ENCODE measurements at regions not wholly inside any gene's neighbourhood (a gene's known extent, or its start where the extent isn't known, plus 50 kb on each side); places are given as distances from the start of the nearest gene placed in this dataset.

- TF ChIP-seq USF1 (IDR thresholded peaks at IDR 0.05), result no peak
- TF ChIP-seq FOXM1 (IDR thresholded peaks at IDR 0.05; ENCODE audit: borderline replicate concordance, low read depth), result no peak
- TF ChIP-seq TCF12 (IDR thresholded peaks at IDR 0.05; ENCODE audit: low read depth), result no peak
- TF ChIP-seq CEBPB (IDR thresholded peaks at IDR 0.05), result no peak
- no peak for TF ChIP-seq TEAD4 (IDR thresholded peaks at IDR 0.05)
- TF ChIP-seq NFIC (IDR thresholded peaks at IDR 0.05), result no peak
- no peak for TF ChIP-seq CREB1 (IDR thresholded peaks at IDR 0.05; ENCODE audit: low read depth)
Measured at GRCh38 chr2:164224007-164224406, 397.3 kb downstream of the GRB14 start.

DNA sequence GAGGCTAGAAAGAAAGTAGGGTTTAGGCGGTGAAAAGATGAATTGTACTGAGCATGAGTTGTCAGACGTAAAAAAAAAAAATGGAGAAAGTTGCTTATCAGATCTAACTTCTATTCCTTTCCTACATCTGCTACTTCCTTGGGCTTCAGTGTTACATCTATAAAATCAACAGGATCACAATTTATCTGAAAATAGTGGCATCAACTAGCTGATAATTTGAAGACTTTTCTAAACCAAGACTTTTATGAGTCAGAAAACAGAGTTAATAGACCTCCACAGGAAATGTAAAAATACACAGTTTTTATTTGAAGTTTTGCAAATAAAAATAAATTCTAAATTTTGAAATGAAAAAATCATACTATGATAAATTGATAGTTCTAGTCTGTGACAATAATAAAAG, 399.8 kb downstream of the GRB14 start:
- no peak for TF ChIP-seq USF1 (IDR thresholded peaks at IDR 0.05)
- TF ChIP-seq RAD21 (IDR thresholded peaks at IDR 0.05; ENCODE audit: low read depth), result no peak
- no peak for TF ChIP-seq CEBPB (IDR thresholded peaks at IDR 0.05)
- no peak for TF ChIP-seq TCF12 (IDR thresholded peaks at IDR 0.05; ENCODE audit: low read depth)
- no peak for TF ChIP-seq EGR1 (IDR thresholded peaks at IDR 0.05)
- TF ChIP-seq NFIC (IDR thresholded peaks at IDR 0.05), result no peak
- no peak for TF ChIP-seq YY1 (IDR thresholded peaks at IDR 0.05; ENCODE audit: low read depth)
- TF ChIP-seq, protein P1, sequence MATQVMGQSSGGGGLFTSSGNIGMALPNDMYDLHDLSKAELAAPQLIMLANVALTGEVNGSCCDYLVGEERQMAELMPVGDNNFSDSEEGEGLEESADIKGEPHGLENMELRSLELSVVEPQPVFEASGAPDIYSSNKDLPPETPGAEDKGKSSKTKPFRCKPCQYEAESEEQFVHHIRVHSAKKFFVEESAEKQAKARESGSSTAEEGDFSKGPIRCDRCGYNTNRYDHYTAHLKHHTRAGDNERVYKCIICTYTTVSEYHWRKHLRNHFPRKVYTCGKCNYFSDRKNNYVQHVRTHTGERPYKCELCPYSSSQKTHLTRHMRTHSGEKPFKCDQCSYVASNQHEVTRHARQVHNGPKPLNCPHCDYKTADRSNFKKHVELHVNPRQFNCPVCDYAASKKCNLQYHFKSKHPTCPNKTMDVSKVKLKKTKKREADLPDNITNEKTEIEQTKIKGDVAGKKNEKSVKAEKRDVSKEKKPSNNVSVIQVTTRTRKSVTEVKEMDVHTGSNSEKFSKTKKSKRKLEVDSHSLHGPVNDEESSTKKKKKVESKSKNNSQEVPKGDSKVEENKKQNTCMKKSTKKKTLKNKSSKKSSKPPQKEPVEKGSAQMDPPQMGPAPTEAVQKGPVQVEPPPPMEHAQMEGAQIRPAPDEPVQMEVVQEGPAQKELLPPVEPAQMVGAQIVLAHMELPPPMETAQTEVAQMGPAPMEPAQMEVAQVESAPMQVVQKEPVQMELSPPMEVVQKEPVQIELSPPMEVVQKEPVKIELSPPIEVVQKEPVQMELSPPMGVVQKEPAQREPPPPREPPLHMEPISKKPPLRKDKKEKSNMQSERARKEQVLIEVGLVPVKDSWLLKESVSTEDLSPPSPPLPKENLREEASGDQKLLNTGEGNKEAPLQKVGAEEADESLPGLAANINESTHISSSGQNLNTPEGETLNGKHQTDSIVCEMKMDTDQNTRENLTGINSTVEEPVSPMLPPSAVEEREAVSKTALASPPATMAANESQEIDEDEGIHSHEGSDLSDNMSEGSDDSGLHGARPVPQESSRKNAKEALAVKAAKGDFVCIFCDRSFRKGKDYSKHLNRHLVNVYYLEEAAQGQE (IDR thresholded peaks at IDR 0.05; ENCODE audit: low read depth), result no peak
- no peak for TF ChIP-seq FOXM1 (IDR thresholded peaks at IDR 0.05; ENCODE audit: borderline replicate concordance, low read depth)
- TF ChIP-seq TAF1 (IDR thresholded peaks at IDR 0.05; ENCODE audit: low read depth), result no peak
- TF ChIP-seq ZBTB7A (IDR thresholded peaks at IDR 0.05; ENCODE audit: low read depth), result no peak
- TF ChIP-seq TEAD4 (IDR thresholded peaks at IDR 0.05), result no peak
- no peak for TF ChIP-seq EP300 (IDR thresholded peaks at IDR 0.05; ENCODE audit: borderline replicate concordance)
- TF ChIP-seq, protein P2, sequence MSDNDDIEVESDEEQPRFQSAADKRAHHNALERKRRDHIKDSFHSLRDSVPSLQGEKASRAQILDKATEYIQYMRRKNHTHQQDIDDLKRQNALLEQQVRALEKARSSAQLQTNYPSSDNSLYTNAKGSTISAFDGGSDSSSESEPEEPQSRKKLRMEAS (IDR thresholded peaks at IDR 0.05), result no peak
- no peak for TF ChIP-seq CREB1 (IDR thresholded peaks at IDR 0.05; ENCODE audit: low read depth)

GRCh38 chr2:164220265-164220664, 401.0 kb downstream of the GRB14 start:
- no peak for TF ChIP-seq TAF1 (IDR thresholded peaks at IDR 0.05; ENCODE audit: low read depth)
- no peak for TF ChIP-seq EP300 (IDR thresholded peaks at IDR 0.05; ENCODE audit: borderline replicate concordance)
- TF ChIP-seq TCF12 (IDR thresholded peaks at IDR 0.05; ENCODE audit: low read depth), result no peak

GRCh38 chr2:164213916-164214315, 407.4 kb downstream of the GRB14 start:
- no peak for TF ChIP-seq USF1 (IDR thresholded peaks at IDR 0.05)
- TF ChIP-seq EGR1 (IDR thresholded peaks at IDR 0.05), result no peak
- no peak for TF ChIP-seq ZBTB7A (IDR thresholded peaks at IDR 0.05; ENCODE audit: low read depth)
- TF ChIP-seq CREB1 (IDR thresholded peaks at IDR 0.05; ENCODE audit: low read depth), result no peak

- TF ChIP-seq TEAD4 (IDR thresholded peaks at IDR 0.05) (no peak), ZBTB7A (IDR thresholded peaks at IDR 0.05; ENCODE audit: low read depth) (no peak), YY1 (IDR thresholded peaks at IDR 0.05; ENCODE audit: low read depth) (no peak), NFIC (IDR thresholded peaks at IDR 0.05) (no peak), CEBPB (IDR thresholded peaks at IDR 0.05) (no peak), EGR1 (IDR thresholded peaks at IDR 0.05) (no peak)
Measured at GRCh38 chr2:164205347-164205746, 415.9 kb downstream of the GRB14 start.

- TF ChIP-seq, protein P2 (IDR thresholded peaks at IDR 0.05), result no peak
- no peak for TF ChIP-seq USF1 (IDR thresholded peaks at IDR 0.05)
- TF ChIP-seq YY1 (IDR thresholded peaks at IDR 0.05; ENCODE audit: low read depth), result no peak
- TF ChIP-seq CEBPB (IDR thresholded peaks at IDR 0.05), result no peak
- no peak for TF ChIP-seq RAD21 (IDR thresholded peaks at IDR 0.05; ENCODE audit: low read depth)
- TF ChIP-seq TEAD4 (IDR thresholded peaks at IDR 0.05), result no peak
- TF ChIP-seq TAF1 (IDR thresholded peaks at IDR 0.05; ENCODE audit: low read depth), result no peak
- TF ChIP-seq NFIC (IDR thresholded peaks at IDR 0.05), result no peak
- TF ChIP-seq CREB1 (IDR thresholded peaks at IDR 0.05; ENCODE audit: low read depth), result no peak
- TF ChIP-seq, protein P1 (IDR thresholded peaks at IDR 0.05; ENCODE audit: low read depth), result no peak
- TF ChIP-seq ZBTB7A (IDR thresholded peaks at IDR 0.05; ENCODE audit: low read depth), result no peak
- TF ChIP-seq EGR1 (IDR thresholded peaks at IDR 0.05), result no peak
- TF ChIP-seq TCF12 (IDR thresholded peaks at IDR 0.05; ENCODE audit: low read depth), result no peak
Measured at GRCh38 chr2:164203131-164203530, 418.2 kb downstream of the GRB14 start.

Data from Ishikawa (cell line).